ENCODE measurements at regions not wholly inside any gene's neighbourhood (a gene's known extent, or its start where the extent isn't known, plus 50 kb on each side); places are given as distances from the start of the nearest gene placed in this dataset.

- WGBS, 2 experiments (ENCODE audit: low coverage in 1 of 2, low lambda C conversion rate in 2 of 2, missing lambda C conversion rate in 2 of 2), result 17 to 32% methylated on average over 1 of the region's 1 CpG
- H3K9me2 ChIP-seq (ENCODE audit: insufficient read depth), result no peaks in the 10 kb centered on the region
- no peaks in the 10 kb centered on the region for H3K4me1 ChIP-seq (ENCODE audit: insufficient read depth)
- no peak for DNase-seq
- H3K27me3 ChIP-seq (replicated peaks; ENCODE audit: insufficient read depth), result no peaks in the 10 kb centered on the region
- TF ChIP-seq EZH2phosphoT487 (IDR thresholded peaks at IDR 0.05; ENCODE audit: insufficient read depth, low read depth) (no peak), EZH2 (IDR thresholded peaks at IDR 0.05; ENCODE audit: insufficient read depth, poor library complexity, severe bottlenecking) (no peak)
- no peaks in the 10 kb centered on the region for H3K36me3 ChIP-seq (ENCODE audit: low read depth)
- in situ Hi-C loops (cut with MboI), result no loop called here
- no peak overlapping the region for H3K9ac ChIP-seq
- H4K20me1 ChIP-seq (ENCODE audit: insufficient read depth), result no peaks in the 10 kb centered on the region
- H3K4me2 ChIP-seq (ENCODE audit: unreplicated experiment), result no peak overlapping the region
- H2AFZ ChIP-seq, result no peak overlapping the region
- no peaks in the 10 kb centered on the region for H3F3A ChIP-seq (ENCODE audit: insufficient read depth)
- H3K9me3 ChIP-seq (ENCODE audit: low read depth), result no peaks in the 10 kb centered on the region
- no peaks in the 10 kb centered on the region for H3K79me2 ChIP-seq (ENCODE audit: insufficient read depth)
- H3K27ac ChIP-seq, result no peak overlapping the region
- H3K4me3 ChIP-seq, result no peak overlapping the region
Measured at GRCh38 chr2:82084679-82085392, 1780.3 kb upstream of the LRRTM1 start.

DNA sequence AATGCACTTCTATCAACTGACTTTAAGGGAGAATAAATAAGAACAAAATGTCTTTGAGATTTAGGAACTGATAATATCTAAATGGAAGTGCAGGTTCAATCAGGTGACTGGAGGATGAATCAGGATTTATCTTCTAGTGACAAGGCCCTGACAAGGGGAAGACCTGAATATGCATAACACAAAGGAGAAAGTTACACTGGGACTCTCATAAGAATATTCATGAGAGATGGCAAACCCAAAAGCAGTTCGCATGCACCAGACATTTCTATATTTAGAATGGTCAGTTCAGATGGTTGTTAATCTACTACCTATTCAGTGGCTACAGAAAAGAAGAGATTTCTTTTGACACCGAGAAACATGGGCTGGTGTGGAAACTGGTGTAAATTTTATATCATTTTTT lies 1771.3 kb upstream of the LRRTM1 start:
- H3K4me2 ChIP-seq (ENCODE audit: unreplicated experiment), result no peak overlapping the region
- H3K9me2 ChIP-seq (ENCODE audit: insufficient read depth), result no peaks in the 10 kb centered on the region
- no peaks in the 10 kb centered on the region for H3F3A ChIP-seq (ENCODE audit: insufficient read depth)
- no peaks in the 10 kb centered on the region for H3K9me3 ChIP-seq (ENCODE audit: low read depth)
- no peaks in the 10 kb centered on the region for H3K4me1 ChIP-seq (ENCODE audit: insufficient read depth)
- H3K79me2 ChIP-seq (ENCODE audit: insufficient read depth), result no peaks in the 10 kb centered on the region
- no peak overlapping the region for H3K4me3 ChIP-seq
- H3K36me3 ChIP-seq (ENCODE audit: low read depth), result no peaks in the 10 kb centered on the region
- H2AFZ ChIP-seq, result no peak overlapping the region
- no peak overlapping the region for H3K9ac ChIP-seq
- 26% methylated on average over 2 of the region's 2 CpGs for WGBS, 2 experiments (ENCODE audit: low coverage in 1 of 2, low lambda C conversion rate in 2 of 2, missing lambda C conversion rate in 2 of 2)
- H3K27me3 ChIP-seq (replicated peaks; ENCODE audit: insufficient read depth), result no peaks in the 10 kb centered on the region
- no peaks in the 10 kb centered on the region for H4K20me1 ChIP-seq (ENCODE audit: insufficient read depth)
- in situ Hi-C loops (cut with MboI), result no loop called here
- TF ChIP-seq EZH2 (IDR thresholded peaks at IDR 0.05; ENCODE audit: insufficient read depth, poor library complexity, severe bottlenecking), result no peak
- TF ChIP-seq EZH2phosphoT487 (IDR thresholded peaks at IDR 0.05; ENCODE audit: insufficient read depth, low read depth), result no peak
- DNase-seq, result no peak
- H3K27ac ChIP-seq, result no peak overlapping the region

GRCh38 chr2:82062463-82062862 lies 1757.9 kb upstream of the LRRTM1 start:
- Histone ChIP-seq H3K9ac (no peak overlapping the region), H3K4me2 (ENCODE audit: unreplicated experiment) (no peak overlapping the region), H3F3A (ENCODE audit: insufficient read depth) (no peaks in the 10 kb centered on the region), H3K27me3 (replicated peaks; ENCODE audit: insufficient read depth) (no peaks in the 10 kb centered on the region), H3K9me2 (ENCODE audit: insufficient read depth) (no peaks in the 10 kb centered on the region), H2AFZ (no peak overlapping the region), H3K9me3 (ENCODE audit: low read depth) (no peaks in the 10 kb centered on the region), H3K4me3 (no peak overlapping the region), H3K36me3 (ENCODE audit: low read depth) (no peaks in the 10 kb centered on the region), H3K27ac (no peak overlapping the region), H4K20me1 (ENCODE audit: insufficient read depth) (no peaks in the 10 kb centered on the region), H3K79me2 (ENCODE audit: insufficient read depth) (no peaks in the 10 kb centered on the region), H3K4me1 (ENCODE audit: insufficient read depth) (no peaks in the 10 kb centered on the region)
- no peak for TF ChIP-seq EZH2phosphoT487 (IDR thresholded peaks at IDR 0.05; ENCODE audit: insufficient read depth, low read depth)
- no peak for TF ChIP-seq EZH2 (IDR thresholded peaks at IDR 0.05; ENCODE audit: insufficient read depth, poor library complexity, severe bottlenecking)
- DNase-seq, result no peak
- WGBS, 2 experiments (ENCODE audit: low coverage in 1 of 2, low lambda C conversion rate in 2 of 2, missing lambda C conversion rate in 2 of 2), result 9 to 10% methylated on average over 2 of the region's 2 CpGs
- in situ Hi-C loops (cut with MboI), result no loop called here

GRCh38 chr2:82055846-82056245 lies 1751.3 kb upstream of the LRRTM1 start:
- no peaks in the 10 kb centered on the region for H3K36me3 ChIP-seq (ENCODE audit: low read depth)
- H4K20me1 ChIP-seq (ENCODE audit: insufficient read depth), result no peaks in the 10 kb centered on the region
- H3K27ac ChIP-seq, result no peak overlapping the region
- DNase-seq, result no peak
- 6 to 9% methylated on average over 4 of the region's 4 CpGs for WGBS, 2 experiments (ENCODE audit: low coverage in 1 of 2, low lambda C conversion rate in 2 of 2, missing lambda C conversion rate in 2 of 2)
- no peak overlapping the region for H3K4me3 ChIP-seq
- H3F3A ChIP-seq (ENCODE audit: insufficient read depth), result no peaks in the 10 kb centered on the region
- no peaks in the 10 kb centered on the region for H3K9me3 ChIP-seq (ENCODE audit: low read depth)
- H3K79me2 ChIP-seq (ENCODE audit: insufficient read depth), result no peaks in the 10 kb centered on the region
- H3K9me2 ChIP-seq (ENCODE audit: insufficient read depth), result no peaks in the 10 kb centered on the region; the same call in 1 of the 2 replicates
- no peak overlapping the region for H2AFZ ChIP-seq
- in situ Hi-C loops (cut with MboI), result no loop called here
- TF ChIP-seq EZH2 (IDR thresholded peaks at IDR 0.05; ENCODE audit: insufficient read depth, poor library complexity, severe bottlenecking), result no peak
- TF ChIP-seq EZH2phosphoT487 (IDR thresholded peaks at IDR 0.05; ENCODE audit: insufficient read depth, low read depth), result no peak
- no peaks in the 10 kb centered on the region for H3K4me1 ChIP-seq (ENCODE audit: insufficient read depth)
- no peaks in the 10 kb centered on the region for H3K27me3 ChIP-seq (replicated peaks; ENCODE audit: insufficient read depth)
- H3K4me2 ChIP-seq (ENCODE audit: unreplicated experiment), result no peak overlapping the region
- H3K9ac ChIP-seq, result no peak overlapping the region

Measured in GM23248 (cell line).